Esophagus squamous epithelium (tissue), 4 donors: ENCODE measurements at regions not wholly inside any gene's neighbourhood (a gene's known extent, or its start where the extent isn't known, plus 50 kb on each side); places are given as distances from the start of the nearest gene placed in this dataset.

Source experiments
- CTCF ChIP-seq, 6 experiments: fragments of 450-650 bp in 4 of 6; fragments of 200-600 bp in 2 of 6; sonication (generic) in 2 of 6; IDR thresholded peaks; one replicate each; pipeline ENCODE4 v1.5.1; 2016 to 2019; ENCODE audit warnings: antibody characterized with exemption in 6 of 6, mild to moderate bottlenecking in 4 of 6, moderate library complexity in 4 of 6
- POLR2A ChIP-seq, 4 donors: fragments of 450-650 bp; IDR thresholded peaks; one replicate each; pipeline ENCODE4 v1.6.1; 2017; ENCODE audit warnings: antibody characterized with exemption in 4 of 4, mild to moderate bottlenecking in 4 of 4, moderate library complexity in 3 of 4

- TF ChIP-seq CTCF (IDR thresholded peaks at IDR 0.05) (no peak), POLR2A (IDR thresholded peaks at IDR 0.05) (no peak)
Observed at GRCh38 chr13:40433001-40433400, 233.4 kb downstream of the FOXO1 start.
